ENCODE measurements at regions not wholly inside any gene's neighbourhood (a gene's known extent, or its start where the extent isn't known, plus 50 kb on each side); places are given as distances from the start of the nearest gene placed in this dataset.

- no peaks in the 10 kb centered on the region for H3K36me3 ChIP-seq (ENCODE audit: control insufficient read depth in 2 of 2, extremely low read depth in 1 of 2, insufficient read depth in 2 of 2, low read length in 2 of 2)
- no peak overlapping the region for H3K9ac ChIP-seq (replicated peaks; ENCODE audit: extremely low read depth, insufficient read depth, low read length)
- no peaks in the 10 kb centered on the region for H3K79me2 ChIP-seq (ENCODE audit: control insufficient read depth, insufficient read depth, low read length)
- no peaks in the 10 kb centered on the region for H3K4me1 ChIP-seq (ENCODE audit: control insufficient read depth, extremely low read depth, insufficient read depth, low read length)
- FAIRE-seq (no peak), DNase-seq (ENCODE audit: low read depth, low spot score) (no peak)
- no peaks in the 10 kb centered on the region for H4K20me1 ChIP-seq (replicated peaks; ENCODE audit: control insufficient read depth, extremely low read depth, insufficient read depth, low read length)
- no peak overlapping the region for H3K27ac ChIP-seq (ENCODE audit: insufficient read depth, low read depth, low read length)
- peaks cover 0 to 9% of the 10 kb centered on the region in 2 experiments for H3K27me3 ChIP-seq (ENCODE audit: control insufficient read depth in 2 of 2, insufficient read depth in 2 of 2, low read length in 2 of 2)
- TF ChIP-seq MYC (IDR thresholded peaks at IDR 0.05; ENCODE audit: low read depth, low read length), result no peak
- TF ChIP-seq MAX (IDR thresholded peaks at IDR 0.05; ENCODE audit: insufficient read depth, insufficient read length), result no peak
- no peak for TF ChIP-seq GATA2 (IDR thresholded peaks at IDR 0.05; ENCODE audit: insufficient read depth, insufficient read length, low read depth, low read length)
- TF ChIP-seq, protein P1, sequence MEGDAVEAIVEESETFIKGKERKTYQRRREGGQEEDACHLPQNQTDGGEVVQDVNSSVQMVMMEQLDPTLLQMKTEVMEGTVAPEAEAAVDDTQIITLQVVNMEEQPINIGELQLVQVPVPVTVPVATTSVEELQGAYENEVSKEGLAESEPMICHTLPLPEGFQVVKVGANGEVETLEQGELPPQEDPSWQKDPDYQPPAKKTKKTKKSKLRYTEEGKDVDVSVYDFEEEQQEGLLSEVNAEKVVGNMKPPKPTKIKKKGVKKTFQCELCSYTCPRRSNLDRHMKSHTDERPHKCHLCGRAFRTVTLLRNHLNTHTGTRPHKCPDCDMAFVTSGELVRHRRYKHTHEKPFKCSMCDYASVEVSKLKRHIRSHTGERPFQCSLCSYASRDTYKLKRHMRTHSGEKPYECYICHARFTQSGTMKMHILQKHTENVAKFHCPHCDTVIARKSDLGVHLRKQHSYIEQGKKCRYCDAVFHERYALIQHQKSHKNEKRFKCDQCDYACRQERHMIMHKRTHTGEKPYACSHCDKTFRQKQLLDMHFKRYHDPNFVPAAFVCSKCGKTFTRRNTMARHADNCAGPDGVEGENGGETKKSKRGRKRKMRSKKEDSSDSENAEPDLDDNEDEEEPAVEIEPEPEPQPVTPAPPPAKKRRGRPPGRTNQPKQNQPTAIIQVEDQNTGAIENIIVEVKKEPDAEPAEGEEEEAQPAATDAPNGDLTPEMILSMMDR (IDR thresholded peaks at IDR 0.05; ENCODE audit: extremely low read depth in 1 of 2, insufficient read depth in 1 of 2, low read depth in 1 of 2, low read length in 2 of 2), result no peak
- TF ChIP-seq JUN (IDR thresholded peaks at IDR 0.05; ENCODE audit: borderline replicate concordance, insufficient read depth, insufficient read length, low read depth), result no peak
- TF ChIP-seq POLR2AphosphoS5 (IDR thresholded peaks at IDR 0.05; ENCODE audit: insufficient read depth, low read depth, low read length), result no peak
- TF ChIP-seq POLR2A (IDR thresholded peaks at IDR 0.05; ENCODE audit: low read depth, low read length), result no peak
- TF ChIP-seq EZH2 (IDR thresholded peaks at IDR 0.05; ENCODE audit: borderline replicate concordance, low read depth, low read length, severe bottlenecking), result no peak
- TF ChIP-seq FOS (IDR thresholded peaks at IDR 0.05; ENCODE audit: borderline replicate concordance, insufficient read depth, low read length), result no peak
- no peaks in the 10 kb centered on the region for H3K9me3 ChIP-seq (replicated peaks; ENCODE audit: control insufficient read depth, insufficient read depth, low read length)
- CTCF ChIA-PET, result interaction anchor here (0.9 kb wide), 1 partner anchor 22 kb away, joined by 3 read pairs; no protein-coding TSS in a partner anchor
- no peak overlapping the region for H3K4me2 ChIP-seq (ENCODE audit: insufficient read depth, low read length)
- no peak overlapping the region for H3K4me3 ChIP-seq (replicated peaks in 1 of 3; ENCODE audit: insufficient read depth in 1 of 3, low read depth in 1 of 3, low read length in 3 of 3)
- POLR2A ChIA-PET, result no interaction called here
- H3K9me1 ChIP-seq (replicated peaks; ENCODE audit: control insufficient read depth, extremely low read depth, insufficient read depth, low read length), result no peaks in the 10 kb centered on the region
- dilution Hi-C loops (cut with MboI; ENCODE audit: extremely low pct_ligation_motif_present, low sequenced_read_pairs) (no loop called here), intact Hi-C loops (cut with micrococcal nuclease) (no loop called here)
- no TSS peak for BruUV-seq (replicated peaks)
- no peak overlapping the region for H2AFZ ChIP-seq (ENCODE audit: low read depth, low read length)
These were observed 65.7 kb downstream of the MAGEA1 start for GRCh38 chrX:153244767-153245166.
